HepG2 (cell line): ENCODE measurements at regions not wholly inside any gene's neighbourhood (a gene's known extent, or its start where the extent isn't known, plus 50 kb on each side); places are given as distances from the start of the nearest gene placed in this dataset.

Source experiments
- CEBPB ChIP-seq: IDR thresholded peaks from 2 replicates; pipeline ENCODE4 v1.6.1; 2011; ENCODE audit warnings: low read depth, low read length, improper control_type of control experiment, borderline replicate concordance
- EP300 ChIP-seq, 3 experiments: sonication (generic) in 1 of 3; formaldehyde crosslinking in 1 of 3; IDR thresholded peaks; 2 replicates each; pipeline versions ENCODE4 v1.5.1 to v1.6.1; 2011 to 2020; ENCODE audit warnings: low read depth in 2 of 3, low read length in 2 of 3, borderline replicate concordance in 1 of 3, improper control_type of control experiment in 1 of 3, mild to moderate bottlenecking in 1 of 3, missing genetic modification reagents in 1 of 3, moderate library complexity in 1 of 3
- FIP1L1 ChIP-seq: fragments of 200-400 bp; formaldehyde crosslinking; IDR thresholded peaks from 2 replicates; pipeline ENCODE4 v1.6.1; 2018; ENCODE audit warnings: low read depth, mild to moderate bottlenecking, low read length, moderate library complexity, borderline replicate concordance; ENCODE audit not compliant: insufficient read depth
- HNF4G ChIP-seq, 2 experiments: sonication (generic) in 1 of 2; formaldehyde crosslinking in 1 of 2; IDR thresholded peaks; 2 replicates each; pipeline versions ENCODE4 v1.4.0 to v1.6.1; 2011 to 2020; ENCODE audit warnings: borderline replicate concordance in 2 of 2, low read depth in 2 of 2, mild to moderate bottlenecking in 2 of 2, low read length in 1 of 2, missing genetic modification reagents in 1 of 2, moderate library complexity in 1 of 2
- MEF2D ChIP-seq: sonication (generic); formaldehyde crosslinking; IDR thresholded peaks from 2 replicates; pipeline ENCODE4 v1.5.1; 2020; ENCODE audit warnings: mild to moderate bottlenecking, missing genetic modification reagents
- MIXL1 ChIP-seq: IDR thresholded peaks from 2 replicates; pipeline ENCODE4 v1.6.1; 2016
- PHF21A ChIP-seq: sonication (generic); formaldehyde crosslinking; IDR thresholded peaks from 2 replicates; pipeline ENCODE4 v1.5.0; 2020; ENCODE audit warnings: mild to moderate bottlenecking, missing genetic modification reagents
- POGZ ChIP-seq: sonication (generic); formaldehyde crosslinking; IDR thresholded peaks from 2 replicates; pipeline ENCODE4 v1.4.0; 2020; ENCODE audit warnings: mild to moderate bottlenecking, missing genetic modification reagents
- RARA ChIP-seq: IDR thresholded peaks from 2 replicates; pipeline ENCODE4 v1.6.1; 2016; ENCODE audit warnings: missing genetic modification reagents, missing compliant biosample characterization
- XRCC5 ChIP-seq: fragments of 200-400 bp; formaldehyde crosslinking; optimal IDR thresholded peaks from 2 replicates; pipeline ENCODE3; 2017; ENCODE audit warnings: mild to moderate bottlenecking, low read length
- ZNF124 ChIP-seq: sonication (generic); formaldehyde crosslinking; IDR thresholded peaks from 2 replicates; pipeline ENCODE4 v1.4.0; 2020; ENCODE audit warnings: missing genetic modification reagents
- ZNF263 ChIP-seq: sonication (generic); formaldehyde crosslinking; IDR thresholded peaks from 2 replicates; pipeline ENCODE4 v1.4.0; 2020; ENCODE audit warnings: missing genetic modification reagents
- ZNF331 ChIP-seq: sonication (generic); formaldehyde crosslinking; IDR thresholded peaks from 2 replicates; pipeline ENCODE4 v1.4.0; 2020; ENCODE audit warnings: missing genetic modification reagents
- ZNF629 ChIP-seq: sonication (generic); formaldehyde crosslinking; conservative IDR thresholded peaks from 2 replicates; pipeline ENCODE4 v1.5.0; 2020; ENCODE audit warnings: missing genetic modification reagents
- ZNF788 ChIP-seq: sonication (generic); formaldehyde crosslinking; IDR thresholded peaks from 2 replicates; pipeline ENCODE4 v1.5.0; 2020; ENCODE audit warnings: mild to moderate bottlenecking, missing genetic modification reagents, borderline replicate concordance
- TF ChIP-seq, protein P1 (sequence below), 2 experiments: fragments of 450-650 bp in 1 of 2; sonication (generic) in 1 of 2; formaldehyde crosslinking; IDR thresholded peaks; 2 replicates each; pipeline versions ENCODE4 v1.5.0 to v1.8.0; 2020 to 2022; ENCODE audit warnings: mild to moderate bottlenecking in 1 of 2, missing genetic modification reagents in 1 of 2
- TF ChIP-seq, protein P2 (sequence below): sonication (generic); formaldehyde crosslinking; IDR thresholded peaks from 2 replicates; pipeline ENCODE4 v1.4.0; 2020; ENCODE audit warnings: mild to moderate bottlenecking, missing genetic modification reagents, borderline replicate concordance
- TF ChIP-seq, protein P3 (sequence below): sonication (generic); formaldehyde crosslinking; IDR thresholded peaks from 2 replicates; pipeline ENCODE4 v1.4.0; 2020; ENCODE audit warnings: missing genetic modification reagents
- TF ChIP-seq, protein P4 (sequence below): sonication (generic); formaldehyde crosslinking; IDR thresholded peaks from 2 replicates; pipeline ENCODE4 v1.4.0; 2020; ENCODE audit warnings: mild to moderate bottlenecking, missing genetic modification reagents

- TF ChIP-seq, protein P1, sequence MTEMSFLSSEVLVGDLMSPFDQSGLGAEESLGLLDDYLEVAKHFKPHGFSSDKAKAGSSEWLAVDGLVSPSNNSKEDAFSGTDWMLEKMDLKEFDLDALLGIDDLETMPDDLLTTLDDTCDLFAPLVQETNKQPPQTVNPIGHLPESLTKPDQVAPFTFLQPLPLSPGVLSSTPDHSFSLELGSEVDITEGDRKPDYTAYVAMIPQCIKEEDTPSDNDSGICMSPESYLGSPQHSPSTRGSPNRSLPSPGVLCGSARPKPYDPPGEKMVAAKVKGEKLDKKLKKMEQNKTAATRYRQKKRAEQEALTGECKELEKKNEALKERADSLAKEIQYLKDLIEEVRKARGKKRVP (CRISPR knock-in tag; IDR thresholded peaks at IDR 0.05), result peak in 1 of 2 experiments; percentile 81; a peak in 2 of 4 replicates
- TF ChIP-seq EP300 (IDR thresholded peaks at IDR 0.05; ENCODE audit: low read depth in 2 of 2, low read length in 2 of 2) (peak in 1 of 2 experiments; percentile 81; a peak in 2 of 4 replicates), EP300 (CRISPR knock-in tag; IDR thresholded peaks at IDR 0.05; ENCODE audit: borderline replicate concordance) (0 out of 2 replicates have a peak, but pooled peaks have one; percentile 38), PHF21A (CRISPR knock-in tag) (no peak; the same call in 1 of the 2 replicates), POGZ (peak; percentile 81), MIXL1 (CRISPR knock-in tag) (peak; percentile 63; the same call in 1 of the 2 replicates), XRCC5 (peak; percentile 74), MEF2D (0 out of 2 replicates have a peak, but pooled peaks have one; percentile 34), ZNF263 (CRISPR knock-in tag) (peak; percentile 67), ZNF788 (CRISPR knock-in tag) (peak; percentile 55; the same call in 1 of the 2 replicates), HNF4G (IDR thresholded peaks at IDR 0.05; ENCODE audit: borderline replicate concordance, low read depth, low read length) (peak; percentile 83), HNF4G (CRISPR knock-in tag; IDR thresholded peaks at IDR 0.05; ENCODE audit: borderline replicate concordance, low read depth) (peak; percentile 74; the same call in 1 of the 2 replicates), ZNF124 (peak; percentile 52; the same call in 1 of the 2 replicates), ZNF629 (CRISPR knock-in tag) (peak; percentile 31; the same call in 1 of the 2 replicates), RARA (CRISPR knock-in tag) (0 out of 2 replicates have a peak, but pooled peaks have one; percentile 61), FIP1L1 (no peak), ZNF331 (peak; percentile 83; the same call in 1 of the 2 replicates), CEBPB (peak; percentile 99)
- TF ChIP-seq, protein P2, sequence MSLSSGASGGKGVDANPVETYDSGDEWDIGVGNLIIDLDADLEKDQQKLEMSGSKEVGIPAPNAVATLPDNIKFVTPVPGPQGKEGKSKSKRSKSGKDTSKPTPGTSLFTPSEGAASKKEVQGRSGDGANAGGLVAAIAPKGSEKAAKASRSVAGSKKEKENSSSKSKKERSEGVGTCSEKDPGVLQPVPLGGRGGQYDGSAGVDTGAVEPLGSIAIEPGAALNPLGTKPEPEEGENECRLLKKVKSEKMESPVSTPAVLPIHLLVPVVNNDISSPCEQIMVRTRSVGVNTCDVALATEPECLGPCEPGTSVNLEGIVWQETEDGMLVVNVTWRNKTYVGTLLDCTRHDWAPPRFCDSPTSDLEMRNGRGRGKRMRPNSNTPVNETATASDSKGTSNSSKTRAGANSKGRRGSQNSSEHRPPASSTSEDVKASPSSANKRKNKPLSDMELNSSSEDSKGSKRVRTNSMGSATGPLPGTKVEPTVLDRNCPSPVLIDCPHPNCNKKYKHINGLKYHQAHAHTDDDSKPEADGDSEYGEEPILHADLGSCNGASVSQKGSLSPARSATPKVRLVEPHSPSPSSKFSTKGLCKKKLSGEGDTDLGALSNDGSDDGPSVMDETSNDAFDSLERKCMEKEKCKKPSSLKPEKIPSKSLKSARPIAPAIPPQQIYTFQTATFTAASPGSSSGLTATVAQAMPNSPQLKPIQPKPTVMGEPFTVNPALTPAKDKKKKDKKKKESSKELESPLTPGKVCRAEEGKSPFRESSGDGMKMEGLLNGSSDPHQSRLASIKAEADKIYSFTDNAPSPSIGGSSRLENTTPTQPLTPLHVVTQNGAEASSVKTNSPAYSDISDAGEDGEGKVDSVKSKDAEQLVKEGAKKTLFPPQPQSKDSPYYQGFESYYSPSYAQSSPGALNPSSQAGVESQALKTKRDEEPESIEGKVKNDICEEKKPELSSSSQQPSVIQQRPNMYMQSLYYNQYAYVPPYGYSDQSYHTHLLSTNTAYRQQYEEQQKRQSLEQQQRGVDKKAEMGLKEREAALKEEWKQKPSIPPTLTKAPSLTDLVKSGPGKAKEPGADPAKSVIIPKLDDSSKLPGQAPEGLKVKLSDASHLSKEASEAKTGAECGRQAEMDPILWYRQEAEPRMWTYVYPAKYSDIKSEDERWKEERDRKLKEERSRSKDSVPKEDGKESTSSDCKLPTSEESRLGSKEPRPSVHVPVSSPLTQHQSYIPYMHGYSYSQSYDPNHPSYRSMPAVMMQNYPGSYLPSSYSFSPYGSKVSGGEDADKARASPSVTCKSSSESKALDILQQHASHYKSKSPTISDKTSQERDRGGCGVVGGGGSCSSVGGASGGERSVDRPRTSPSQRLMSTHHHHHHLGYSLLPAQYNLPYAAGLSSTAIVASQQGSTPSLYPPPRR (CRISPR knock-in tag), result peak; percentile 54; the same call in 1 of the 2 replicates
- TF ChIP-seq, protein P3, sequence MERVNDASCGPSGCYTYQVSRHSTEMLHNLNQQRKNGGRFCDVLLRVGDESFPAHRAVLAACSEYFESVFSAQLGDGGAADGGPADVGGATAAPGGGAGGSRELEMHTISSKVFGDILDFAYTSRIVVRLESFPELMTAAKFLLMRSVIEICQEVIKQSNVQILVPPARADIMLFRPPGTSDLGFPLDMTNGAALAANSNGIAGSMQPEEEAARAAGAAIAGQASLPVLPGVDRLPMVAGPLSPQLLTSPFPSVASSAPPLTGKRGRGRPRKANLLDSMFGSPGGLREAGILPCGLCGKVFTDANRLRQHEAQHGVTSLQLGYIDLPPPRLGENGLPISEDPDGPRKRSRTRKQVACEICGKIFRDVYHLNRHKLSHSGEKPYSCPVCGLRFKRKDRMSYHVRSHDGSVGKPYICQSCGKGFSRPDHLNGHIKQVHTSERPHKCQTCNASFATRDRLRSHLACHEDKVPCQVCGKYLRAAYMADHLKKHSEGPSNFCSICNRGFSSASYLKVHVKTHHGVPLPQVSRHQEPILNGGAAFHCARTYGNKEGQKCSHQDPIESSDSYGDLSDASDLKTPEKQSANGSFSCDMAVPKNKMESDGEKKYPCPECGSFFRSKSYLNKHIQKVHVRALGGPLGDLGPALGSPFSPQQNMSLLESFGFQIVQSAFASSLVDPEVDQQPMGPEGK (CRISPR knock-in tag), result peak; percentile 10; the same call in 1 of the 2 replicates
- TF ChIP-seq, protein P4, sequence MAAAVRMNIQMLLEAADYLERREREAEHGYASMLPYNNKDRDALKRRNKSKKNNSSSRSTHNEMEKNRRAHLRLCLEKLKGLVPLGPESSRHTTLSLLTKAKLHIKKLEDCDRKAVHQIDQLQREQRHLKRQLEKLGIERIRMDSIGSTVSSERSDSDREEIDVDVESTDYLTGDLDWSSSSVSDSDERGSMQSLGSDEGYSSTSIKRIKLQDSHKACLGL (CRISPR knock-in tag), result no peak
Measured at GRCh38 chr5:2352101-2352861, 399.2 kb downstream of the IRX2 start (continued).
